ENCODE measurements at regions not wholly inside any gene's neighbourhood (a gene's known extent, or its start where the extent isn't known, plus 50 kb on each side); places are given as distances from the start of the nearest gene placed in this dataset.

DNA sequence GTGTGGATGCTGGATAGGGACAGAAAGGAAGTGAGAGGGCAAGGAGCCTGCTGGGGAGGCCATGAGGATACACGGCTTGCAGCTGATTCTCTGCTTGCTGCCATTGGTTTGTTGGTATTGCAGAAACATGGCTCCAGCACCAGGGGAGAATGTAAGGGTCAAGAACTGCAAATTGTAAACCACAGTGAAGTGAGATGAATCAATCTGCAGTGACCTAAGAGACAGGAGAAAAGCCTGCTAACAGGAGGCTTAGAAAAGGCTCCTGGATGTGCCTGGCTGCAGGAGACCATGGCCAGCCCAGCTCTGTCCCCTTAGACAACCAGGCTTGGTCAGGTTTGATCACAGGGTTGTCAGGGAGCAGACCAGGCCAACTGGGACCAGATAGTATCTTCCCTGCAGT lies 233.7 kb upstream of the CADM1 start:
- WGBS, 3 donors = 89 to 94% (median 92%) methylated on average over 1 of the region's 1 CpG
- Histone ChIP-seq H3K27me3 (ENCODE audit: insufficient read depth in 3 of 3, low read length in 2 of 3) (peaks cover 0 to 2% (median 0%) of the 10 kb centered on the region in 3 donors), H3K27ac (no peak overlapping the region), H3K4me1 (no peaks in the 10 kb centered on the region), H3K4me3 (no peak overlapping the region), H3K36me3 (ENCODE audit: insufficient read depth in 1 of 2, low read depth in 1 of 2) (no peaks in the 10 kb centered on the region), H3K9me3 (no peaks in the 10 kb centered on the region)
- intact Hi-C loops (cut with DNase I) = no loop called here
- DNase-seq (no peak), ATAC-seq (no peak)
- TF ChIP-seq, protein P1, sequence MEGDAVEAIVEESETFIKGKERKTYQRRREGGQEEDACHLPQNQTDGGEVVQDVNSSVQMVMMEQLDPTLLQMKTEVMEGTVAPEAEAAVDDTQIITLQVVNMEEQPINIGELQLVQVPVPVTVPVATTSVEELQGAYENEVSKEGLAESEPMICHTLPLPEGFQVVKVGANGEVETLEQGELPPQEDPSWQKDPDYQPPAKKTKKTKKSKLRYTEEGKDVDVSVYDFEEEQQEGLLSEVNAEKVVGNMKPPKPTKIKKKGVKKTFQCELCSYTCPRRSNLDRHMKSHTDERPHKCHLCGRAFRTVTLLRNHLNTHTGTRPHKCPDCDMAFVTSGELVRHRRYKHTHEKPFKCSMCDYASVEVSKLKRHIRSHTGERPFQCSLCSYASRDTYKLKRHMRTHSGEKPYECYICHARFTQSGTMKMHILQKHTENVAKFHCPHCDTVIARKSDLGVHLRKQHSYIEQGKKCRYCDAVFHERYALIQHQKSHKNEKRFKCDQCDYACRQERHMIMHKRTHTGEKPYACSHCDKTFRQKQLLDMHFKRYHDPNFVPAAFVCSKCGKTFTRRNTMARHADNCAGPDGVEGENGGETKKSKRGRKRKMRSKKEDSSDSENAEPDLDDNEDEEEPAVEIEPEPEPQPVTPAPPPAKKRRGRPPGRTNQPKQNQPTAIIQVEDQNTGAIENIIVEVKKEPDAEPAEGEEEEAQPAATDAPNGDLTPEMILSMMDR (IDR thresholded peaks at IDR 0.05) = no peak

DNA sequence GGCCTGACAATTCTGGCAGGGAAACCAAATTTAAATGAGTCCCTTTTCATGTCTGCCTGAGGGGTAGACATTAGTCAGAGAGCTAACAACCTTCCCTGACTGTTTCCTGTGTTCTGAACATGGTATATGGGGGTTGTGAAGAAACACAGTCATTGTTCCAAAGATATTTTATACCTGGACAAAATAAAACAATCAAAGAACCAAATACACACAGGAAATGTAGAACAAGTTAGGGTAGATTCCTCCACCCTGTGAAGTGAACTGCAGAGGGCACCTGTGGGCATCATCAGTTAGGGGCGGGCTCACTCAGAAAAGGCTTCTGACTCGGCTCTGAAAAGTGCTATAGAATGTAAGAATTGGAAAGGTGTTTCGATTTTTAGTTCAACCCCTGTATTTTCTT lies 231.9 kb upstream of the CADM1 start:
- no peaks in the 10 kb centered on the region for H3K36me3 ChIP-seq (ENCODE audit: insufficient read depth in 1 of 2, low read depth in 1 of 2)
- peaks cover 0 to 2% (median 0%) of the 10 kb centered on the region in 3 donors for H3K27me3 ChIP-seq (ENCODE audit: insufficient read depth in 3 of 3, low read length in 2 of 3)
- TF ChIP-seq, protein P1 (IDR thresholded peaks at IDR 0.05) = no peak
- no peak for DNase-seq
- H3K27ac ChIP-seq = no peak overlapping the region
- no peak for ATAC-seq
- intact Hi-C loops (cut with DNase I) = no loop called here
- H3K4me3 ChIP-seq = no peak overlapping the region
- H3K4me1 ChIP-seq = no peaks in the 10 kb centered on the region
- WGBS, 3 donors = 78 to 90% (median 79%) methylated on average over 3 of the region's 3 CpGs
- no peaks in the 10 kb centered on the region for H3K9me3 ChIP-seq

DNA sequence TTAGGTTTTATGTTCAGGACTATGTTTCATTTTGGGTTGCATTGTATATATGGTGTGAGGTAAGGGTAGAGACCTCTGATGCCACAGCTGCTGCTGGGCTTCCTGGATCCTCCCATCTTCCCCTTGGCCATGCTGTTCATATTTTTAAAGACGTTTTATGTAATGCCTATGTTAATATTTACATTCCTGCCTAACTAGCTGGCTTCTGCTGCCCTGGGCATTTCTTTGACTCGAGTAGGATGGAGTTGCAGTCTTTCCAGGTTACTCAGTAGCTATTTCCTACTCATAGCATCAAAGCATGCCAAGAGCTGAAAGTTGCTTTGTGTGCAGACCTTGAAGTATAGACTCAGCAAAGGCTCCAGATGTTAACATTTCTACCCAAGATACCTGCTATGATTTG lies 220.5 kb upstream of the CADM1 start:
- DNase-seq (no peak), ATAC-seq (peak in 1 of 4 donors; percentile 68)
- H3K36me3 ChIP-seq (ENCODE audit: insufficient read depth in 1 of 2, low read depth in 1 of 2) = no peaks in the 10 kb centered on the region
- H3K27ac ChIP-seq = no peak overlapping the region
- peaks cover 0 to 3% (median 0%) of the 10 kb centered on the region in 3 donors for H3K27me3 ChIP-seq (ENCODE audit: insufficient read depth in 3 of 3, low read length in 2 of 3)
- TF ChIP-seq, protein P1 (IDR thresholded peaks at IDR 0.05) = no peak
- 43 to 49% (median 44%) methylated on average over 2 of the region's 2 CpGs for WGBS, 3 donors
- intact Hi-C loops (cut with DNase I) = no loop called here
- no peaks in the 10 kb centered on the region for H3K9me3 ChIP-seq
- no peaks in the 10 kb centered on the region for H3K4me1 ChIP-seq
- no peak overlapping the region for H3K4me3 ChIP-seq

DNA sequence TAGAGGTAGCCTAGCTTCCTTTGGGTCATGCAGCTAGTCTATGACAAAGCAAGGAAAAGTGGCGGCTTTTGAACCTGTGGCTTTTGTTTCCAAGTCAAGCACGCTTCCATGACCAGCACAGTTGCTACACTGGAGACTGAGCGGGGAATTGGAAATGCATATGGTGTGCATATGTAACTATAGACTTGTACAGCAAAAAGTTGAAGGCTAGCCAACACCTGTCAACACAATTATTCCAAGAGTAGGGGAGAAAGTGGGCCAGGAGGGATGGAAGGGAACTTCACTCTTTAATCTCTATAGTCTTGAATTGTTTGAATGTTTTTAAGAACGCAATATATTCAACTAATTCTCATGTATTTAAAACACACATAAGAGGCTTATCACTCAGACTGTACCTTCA lies 218.5 kb upstream of the CADM1 start:
- TF ChIP-seq, protein P1 (IDR thresholded peaks at IDR 0.05) = no peak
- H3K4me3 ChIP-seq = no peak overlapping the region
- H3K9me3 ChIP-seq = no peaks in the 10 kb centered on the region
- H3K27ac ChIP-seq = no peak overlapping the region
- intact Hi-C loops (cut with DNase I) = no loop called here
- H3K27me3 ChIP-seq (ENCODE audit: insufficient read depth in 3 of 3, low read length in 2 of 3) = peaks cover 0 to 5% (median 0%) of the 10 kb centered on the region in 3 donors
- H3K36me3 ChIP-seq (ENCODE audit: insufficient read depth in 1 of 2, low read depth in 1 of 2) = no peaks in the 10 kb centered on the region
- ATAC-seq = no peak
- H3K4me1 ChIP-seq = no peaks in the 10 kb centered on the region
- 93 to 94% (median 94%) methylated on average over 4 of the region's 4 CpGs for WGBS, 3 donors
- no peak for DNase-seq

DNA sequence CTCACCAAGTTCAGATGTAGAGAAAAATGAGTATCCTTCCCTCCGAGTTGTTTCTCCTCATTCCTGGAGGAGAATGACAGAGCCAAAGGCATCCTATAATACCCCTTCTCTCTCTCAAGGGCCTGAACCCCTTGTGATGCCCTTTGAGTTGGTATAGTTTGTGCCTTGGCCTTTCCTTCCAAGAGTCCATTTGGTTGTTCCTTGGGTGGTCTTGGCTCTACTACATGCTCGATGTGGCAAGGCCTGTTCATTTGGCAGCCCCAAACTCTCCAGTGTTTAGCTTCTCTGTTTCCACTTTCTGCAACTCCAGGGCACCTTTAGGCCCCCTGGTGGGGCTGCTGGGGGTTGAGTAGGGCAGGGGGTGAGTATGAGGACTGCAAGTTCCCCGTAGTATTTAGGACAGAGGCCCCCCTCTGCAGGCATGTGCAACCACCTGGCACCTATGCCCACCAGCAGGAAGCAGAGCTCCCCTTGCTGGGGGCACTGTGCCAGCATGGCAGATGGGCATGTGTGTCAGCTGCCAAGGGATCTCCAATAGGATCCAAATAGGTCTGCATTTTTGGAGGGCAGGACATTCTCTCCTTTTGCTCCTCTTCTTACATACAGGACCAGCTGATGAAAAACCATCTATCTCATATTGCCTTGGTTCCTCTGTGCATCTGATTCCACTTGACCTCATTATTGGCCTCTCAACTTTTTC lies 217.2 kb upstream of the CADM1 start:
- TF ChIP-seq, protein P1 (IDR thresholded peaks at IDR 0.05) = no peak
- H3K27me3 ChIP-seq (ENCODE audit: insufficient read depth in 3 of 3, low read length in 2 of 3) = peaks cover 0 to 1% (median 0%) of the 10 kb centered on the region in 3 donors
- H3K4me3 ChIP-seq = no peak overlapping the region
- H3K27ac ChIP-seq = no peak overlapping the region
- no peaks in the 10 kb centered on the region for H3K36me3 ChIP-seq (ENCODE audit: insufficient read depth in 1 of 2, low read depth in 1 of 2)
- 36 to 45% (median 43%) methylated on average over 3 of the region's 3 CpGs for WGBS, 3 donors
- intact Hi-C loops (cut with DNase I) = no loop called here
- no peaks in the 10 kb centered on the region for H3K9me3 ChIP-seq
- ATAC-seq = peak in 2 of 4 donors; percentile 45 to 62
- DNase-seq = no peak
- no peaks in the 10 kb centered on the region for H3K4me1 ChIP-seq
